ENCODE measurements at regions not wholly inside any gene's neighbourhood (a gene's known extent, or its start where the extent isn't known, plus 50 kb on each side); places are given as distances from the start of the nearest gene placed in this dataset.

DNA sequence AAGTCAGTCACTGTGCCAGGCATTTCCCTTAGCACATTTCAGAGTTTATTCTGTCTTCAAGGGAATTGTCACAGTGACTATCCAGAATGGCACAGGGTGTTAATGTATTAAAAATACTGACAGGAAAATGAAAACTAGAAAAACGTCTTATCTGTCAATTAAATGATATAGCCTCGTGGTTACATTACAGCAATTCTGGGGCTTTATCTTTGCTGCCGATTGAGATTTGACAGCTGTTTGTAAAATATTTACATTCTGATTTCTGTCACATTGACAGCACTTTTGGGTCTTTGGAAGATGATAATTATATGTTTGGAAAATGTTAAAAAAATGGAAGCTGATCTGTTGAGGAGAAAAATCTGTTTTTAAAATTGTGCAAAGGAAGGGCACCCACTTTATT is 250.0 kb downstream of the CHRM3 start:
- Histone ChIP-seq H2AK9ac (replicated peaks; ENCODE audit: low read depth, low read length, poor library complexity) (no peak overlapping the region), H3K23ac (ENCODE audit: low read depth, low read length) (no peak overlapping the region), H3K27ac (ENCODE audit: insufficient read depth, low read length) (no peak overlapping the region), H3K9me3 (ENCODE audit: control insufficient read depth, insufficient read depth, low read length) (peaks cover 2% of the 10 kb centered on the region; the same call in 1 of the 2 replicates), H3K9me1 (ENCODE audit: insufficient read depth, low read length) (no peaks in the 10 kb centered on the region), H4K5ac (ENCODE audit: low read depth, low read length) (no peak overlapping the region), H4K91ac (ENCODE audit: insufficient read depth, low read depth, low read length) (no peak overlapping the region), H2AFZ (replicated peaks; ENCODE audit: low read length, poor library complexity) (no peak overlapping the region), H3K36me3 (ENCODE audit: control insufficient read depth, insufficient read depth, low read length) (no peaks in the 10 kb centered on the region), H2BK20ac (ENCODE audit: low read depth, low read length) (no peak overlapping the region), H3K4me3 (ENCODE audit: insufficient read depth, low read depth, low read length) (no peak overlapping the region), H4K8ac (ENCODE audit: low read depth in 2 of 2, low read length in 2 of 2) (no peak overlapping the region), H3K4me1 (ENCODE audit: control insufficient read depth, insufficient read depth, low read length) (no peaks in the 10 kb centered on the region), H3K79me1 (ENCODE audit: low read depth in 1 of 2, low read length in 2 of 2) (no peaks in the 10 kb centered on the region), H3K4ac (ENCODE audit: low read depth, low read length) (no peak overlapping the region), H3K18ac (ENCODE audit: low read depth, low read length) (no peak overlapping the region), H3K4me2 (ENCODE audit: low read depth, low read length) (no peak overlapping the region), H2AK5ac (ENCODE audit: low read depth, low read length) (no peak overlapping the region), H2BK15ac (ENCODE audit: low read depth, low read length) (no peak overlapping the region), H3K9ac (ENCODE audit: low read depth, low read length) (no peak overlapping the region), H3K56ac (ENCODE audit: extremely low read depth, insufficient read depth, low read length) (no peak overlapping the region), H3K14ac (replicated peaks; ENCODE audit: low read depth, low read length) (no peak overlapping the region), H4K20me1 (ENCODE audit: insufficient read depth, low read length) (no peaks in the 10 kb centered on the region), H2BK120ac (ENCODE audit: low read depth, low read length) (no peak overlapping the region), H2BK5ac (ENCODE audit: low read depth, low read length, poor library complexity, severe bottlenecking) (no peak overlapping the region), H3K27me3 (ENCODE audit: control insufficient read depth, insufficient read depth, low read length) (no peaks in the 10 kb centered on the region)
- no TSS peak for BruUV-seq (replicated peaks)
- in situ Hi-C loops (cut with MboI; ENCODE audit: low sequenced_read_pairs) = no loop called here
- DNase-seq (no peak), ATAC-seq (ENCODE audit: low read depth) (no peak)
- dilution Hi-C loops (cut with HindIII; ENCODE audit: low sequenced_read_pairs, unreplicated experiment) = no loop called here
- ChIA-PET CTCF (no interaction called here), POLR2A (ENCODE audit: unreplicated experiment) (no interaction called here)
- no CpG with 5 or more reads among the region's 3 CpGs for WGBS, 2 experiments (ENCODE audit: extremely low coverage in 2 of 2, insufficient read length in 1 of 2)
- intact Hi-C loops (cut with micrococcal nuclease) = no loop called here
- TF ChIP-seq CHD1 (IDR thresholded peaks at IDR 0.05; ENCODE audit: low read depth, low read length) (no peak), POLR2A (IDR thresholded peaks at IDR 0.05; ENCODE audit: low read depth, low read length) (no peak), NFE2L2 (IDR thresholded peaks at IDR 0.05; ENCODE audit: low read depth, low read length) (no peak), CEBPB (IDR thresholded peaks at IDR 0.05; ENCODE audit: low read depth, low read length) (no peak), BHLHE40 (IDR thresholded peaks at IDR 0.05; ENCODE audit: low read depth, low read length) (no peak), SMC3 (IDR thresholded peaks at IDR 0.05; ENCODE audit: low read depth, low read length) (no peak), MAFK (IDR thresholded peaks at IDR 0.05; ENCODE audit: low read depth, low read length) (no peak), MXI1 (IDR thresholded peaks at IDR 0.05; ENCODE audit: borderline replicate concordance, low read depth, low read length) (no peak), MAZ (IDR thresholded peaks at IDR 0.05; ENCODE audit: borderline replicate concordance, low read depth, low read length) (no peak), RFX5 (IDR thresholded peaks at IDR 0.05; ENCODE audit: low read depth, low read length) (no peak), FOS (IDR thresholded peaks at IDR 0.05; ENCODE audit: low read depth, low read length) (no peak), RCOR1 (IDR thresholded peaks at IDR 0.05; ENCODE audit: insufficient replicate concordance, low read length) (no peak), RAD21 (IDR thresholded peaks at IDR 0.05; ENCODE audit: low read length) (no peak)
- TF ChIP-seq, protein P1, sequence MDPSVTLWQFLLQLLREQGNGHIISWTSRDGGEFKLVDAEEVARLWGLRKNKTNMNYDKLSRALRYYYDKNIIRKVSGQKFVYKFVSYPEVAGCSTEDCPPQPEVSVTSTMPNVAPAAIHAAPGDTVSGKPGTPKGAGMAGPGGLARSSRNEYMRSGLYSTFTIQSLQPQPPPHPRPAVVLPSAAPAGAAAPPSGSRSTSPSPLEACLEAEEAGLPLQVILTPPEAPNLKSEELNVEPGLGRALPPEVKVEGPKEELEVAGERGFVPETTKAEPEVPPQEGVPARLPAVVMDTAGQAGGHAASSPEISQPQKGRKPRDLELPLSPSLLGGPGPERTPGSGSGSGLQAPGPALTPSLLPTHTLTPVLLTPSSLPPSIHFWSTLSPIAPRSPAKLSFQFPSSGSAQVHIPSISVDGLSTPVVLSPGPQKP (IDR thresholded peaks at IDR 0.05; ENCODE audit: borderline replicate concordance, low read depth, low read length) = no peak
- TF ChIP-seq, protein P2, sequence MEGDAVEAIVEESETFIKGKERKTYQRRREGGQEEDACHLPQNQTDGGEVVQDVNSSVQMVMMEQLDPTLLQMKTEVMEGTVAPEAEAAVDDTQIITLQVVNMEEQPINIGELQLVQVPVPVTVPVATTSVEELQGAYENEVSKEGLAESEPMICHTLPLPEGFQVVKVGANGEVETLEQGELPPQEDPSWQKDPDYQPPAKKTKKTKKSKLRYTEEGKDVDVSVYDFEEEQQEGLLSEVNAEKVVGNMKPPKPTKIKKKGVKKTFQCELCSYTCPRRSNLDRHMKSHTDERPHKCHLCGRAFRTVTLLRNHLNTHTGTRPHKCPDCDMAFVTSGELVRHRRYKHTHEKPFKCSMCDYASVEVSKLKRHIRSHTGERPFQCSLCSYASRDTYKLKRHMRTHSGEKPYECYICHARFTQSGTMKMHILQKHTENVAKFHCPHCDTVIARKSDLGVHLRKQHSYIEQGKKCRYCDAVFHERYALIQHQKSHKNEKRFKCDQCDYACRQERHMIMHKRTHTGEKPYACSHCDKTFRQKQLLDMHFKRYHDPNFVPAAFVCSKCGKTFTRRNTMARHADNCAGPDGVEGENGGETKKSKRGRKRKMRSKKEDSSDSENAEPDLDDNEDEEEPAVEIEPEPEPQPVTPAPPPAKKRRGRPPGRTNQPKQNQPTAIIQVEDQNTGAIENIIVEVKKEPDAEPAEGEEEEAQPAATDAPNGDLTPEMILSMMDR (conservative IDR thresholded peaks at IDR 0.05; ENCODE audit: low read depth, low read length) = no peak
- TF ChIP-seq, protein P3, sequence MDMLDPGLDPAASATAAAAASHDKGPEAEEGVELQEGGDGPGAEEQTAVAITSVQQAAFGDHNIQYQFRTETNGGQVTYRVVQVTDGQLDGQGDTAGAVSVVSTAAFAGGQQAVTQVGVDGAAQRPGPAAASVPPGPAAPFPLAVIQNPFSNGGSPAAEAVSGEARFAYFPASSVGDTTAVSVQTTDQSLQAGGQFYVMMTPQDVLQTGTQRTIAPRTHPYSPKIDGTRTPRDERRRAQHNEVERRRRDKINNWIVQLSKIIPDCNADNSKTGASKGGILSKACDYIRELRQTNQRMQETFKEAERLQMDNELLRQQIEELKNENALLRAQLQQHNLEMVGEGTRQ (IDR thresholded peaks at IDR 0.05; ENCODE audit: low read depth, low read length) = no peak

All from IMR-90 (cell line).